HG02981 (cell line): ENCODE measurements at regions not wholly inside any gene's neighbourhood (a gene's known extent, or its start where the extent isn't known, plus 50 kb on each side); places are given as distances from the start of the nearest gene placed in this dataset.

ENCODE experiments used
- ATAC-seq: cut with Tn5 transposase; IDR thresholded peaks from one replicate; pipeline ENCODE4 v1.9.1; 2021; ENCODE audit warnings: mild to moderate bottlenecking, moderate library complexity; ENCODE audit not compliant: unreplicated experiment

- ATAC-seq = no peak
Observed at GRCh38 chr5:60387051-60387440, 312.9 kb downstream of the DEPDC1B start.

GRCh38 chr5:60386436-60387050, 313.4 kb downstream of the DEPDC1B start:
- ATAC-seq = no peak

GRCh38 chr5:60382716-60383115, 317.2 kb downstream of the DEPDC1B start:
- ATAC-seq = no peak

- ATAC-seq = no peak
Observed at GRCh38 chr5:60379907-60380306, 320.1 kb downstream of the DEPDC1B start.

- ATAC-seq = no peak
Observed at GRCh38 chr5:60377826-60378225, 322.1 kb downstream of the DEPDC1B start.

- ATAC-seq = no peak
Observed at GRCh38 chr5:60376860-60377259, 323.1 kb downstream of the DEPDC1B start.

GRCh38 chr5:60374409-60374808, 325.6 kb downstream of the DEPDC1B start:
- no peak for ATAC-seq

- no peak for ATAC-seq
Observed at GRCh38 chr5:60372786-60373185, 327.2 kb downstream of the DEPDC1B start.

GRCh38 chr5:60371065-60371464, 328.9 kb downstream of the DEPDC1B start:
- no peak for ATAC-seq

GRCh38 chr5:60370508-60370907, 329.5 kb downstream of the DEPDC1B start:
- ATAC-seq = no peak

GRCh38 chr5:60369391-60369790, 330.6 kb downstream of the DEPDC1B start:
- no peak for ATAC-seq

- no peak for ATAC-seq
Observed at GRCh38 chr5:60368100-60368499, 331.9 kb downstream of the DEPDC1B start.

GRCh38 chr5:60366489-60366888, 333.5 kb downstream of the DEPDC1B start:
- no peak for ATAC-seq

GRCh38 chr5:60365001-60365400, 335.0 kb downstream of the DEPDC1B start:
- no peak for ATAC-seq

- no peak for ATAC-seq
Observed at GRCh38 chr5:60362158-60362557, 337.8 kb downstream of the DEPDC1B start.

- ATAC-seq = no peak
Observed at GRCh38 chr5:60360355-60360754, 339.6 kb downstream of the DEPDC1B start.

GRCh38 chr5:60357302-60357701, 342.7 kb downstream of the DEPDC1B start:
- no peak for ATAC-seq

GRCh38 chr5:60356745-60357144, 343.2 kb downstream of the DEPDC1B start:
- ATAC-seq = no peak

GRCh38 chr5:60355181-60355580, 344.8 kb downstream of the DEPDC1B start:
- ATAC-seq = no peak

- ATAC-seq = no peak
Observed at GRCh38 chr5:60354311-60354710, 345.7 kb downstream of the DEPDC1B start.

GRCh38 chr5:60352992-60353599, 346.9 kb downstream of the DEPDC1B start:
- ATAC-seq = no peak

- no peak for ATAC-seq
Observed at GRCh38 chr5:60350794-60351193, 349.2 kb downstream of the DEPDC1B start.

- ATAC-seq = no peak
Observed at GRCh38 chr5:60349891-60350415, 350.0 kb downstream of the DEPDC1B start.
